ENCODE measurements at regions not wholly inside any gene's neighbourhood (a gene's known extent, or its start where the extent isn't known, plus 50 kb on each side); places are given as distances from the start of the nearest gene placed in this dataset.
A peak's percentile ranks its signal among the peaks of the same experiment; 100 is the strongest.
"Not testable (repeated sequence)": the region's sequence is repeated elsewhere in the genome, so short reads cannot be mapped to it uniquely, and the experiment has no call there.

- DNase-seq (ENCODE audit: low read depth, low spot score), result no peak
Observed at GRCh38 chr10:17538941-17539340, 78.2 kb downstream of the HACD1 start.

GRCh38 chr10:17537281-17537680 lies 79.9 kb downstream of the HACD1 start:
- DNase-seq (ENCODE audit: low read depth, low spot score), result peak; percentile 94
- peak overlapping the region; percentile 31 for H3K4me3 ChIP-seq (ENCODE audit: low read length)

More at GRCh38 chr10:17538941-17539340, 78.2 kb downstream of the HACD1 start:
- no peak overlapping the region for H3K4me3 ChIP-seq (ENCODE audit: low read length)

- H3K4me3 ChIP-seq (ENCODE audit: low read length), result no peak overlapping the region
- no peak for DNase-seq (ENCODE audit: low read depth, low spot score)
Observed at GRCh38 chr10:17536221-17536620, 81.0 kb downstream of the HACD1 start.

DNA sequence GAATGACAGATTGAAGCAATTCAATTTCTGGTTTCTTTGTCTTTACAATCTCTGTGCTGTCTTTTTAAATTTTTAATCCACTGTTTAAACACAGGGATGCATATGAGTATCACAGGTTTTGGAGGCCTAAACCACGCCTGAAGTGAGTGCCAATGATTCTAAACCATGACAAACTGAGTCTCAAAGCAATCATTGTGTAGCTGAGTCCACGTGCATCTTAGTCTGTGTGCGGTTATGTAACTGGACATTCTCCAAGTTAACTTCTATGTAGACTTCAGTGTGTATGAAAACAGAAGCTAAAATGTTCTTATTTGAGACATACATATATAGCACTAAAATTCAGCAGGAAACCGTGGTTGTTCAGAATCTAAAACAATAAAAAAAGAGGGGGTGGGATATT lies 79.3 kb upstream of the ST8SIA6 start:
- DNase-seq (ENCODE audit: low read depth, low spot score), result no peak
- no peak overlapping the region for H3K4me3 ChIP-seq (ENCODE audit: low read length)

DNA sequence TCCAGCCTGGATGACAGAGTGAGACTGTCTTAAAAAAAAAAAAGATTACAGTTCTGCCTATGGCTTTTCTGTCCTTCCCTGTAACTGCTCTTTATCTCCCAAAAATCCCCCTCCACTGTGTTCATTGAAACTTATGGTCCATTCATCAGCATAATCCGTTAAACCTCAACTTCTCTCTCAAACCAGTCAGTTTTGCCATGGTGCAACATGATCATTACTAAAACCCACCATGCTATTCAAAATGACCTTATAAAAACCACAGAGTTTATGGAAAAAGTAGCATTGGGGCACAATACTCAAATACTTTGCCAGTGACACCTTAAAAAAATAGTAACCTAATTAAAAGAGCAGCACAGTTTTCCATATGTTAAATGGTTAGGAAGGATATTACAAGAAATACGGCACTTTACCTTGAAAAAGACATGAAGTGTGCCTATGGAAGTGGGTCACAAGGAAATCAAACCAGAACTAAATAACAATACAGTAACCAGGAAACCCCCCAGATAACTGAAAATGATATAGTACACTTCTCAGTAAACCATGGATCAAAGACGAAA lies 74.0 kb upstream of the ST8SIA6 start:
- no peak overlapping the region for H3K4me3 ChIP-seq (ENCODE audit: low read length)
- DNase-seq (ENCODE audit: low read depth, low spot score), result no peak

- H3K4me3 ChIP-seq (ENCODE audit: low read length), result no peak overlapping the region
- DNase-seq (ENCODE audit: low read depth, low spot score), result no peak
Observed at GRCh38 chr10:17527514-17528146, 73.2 kb upstream of the ST8SIA6 start.

DNA sequence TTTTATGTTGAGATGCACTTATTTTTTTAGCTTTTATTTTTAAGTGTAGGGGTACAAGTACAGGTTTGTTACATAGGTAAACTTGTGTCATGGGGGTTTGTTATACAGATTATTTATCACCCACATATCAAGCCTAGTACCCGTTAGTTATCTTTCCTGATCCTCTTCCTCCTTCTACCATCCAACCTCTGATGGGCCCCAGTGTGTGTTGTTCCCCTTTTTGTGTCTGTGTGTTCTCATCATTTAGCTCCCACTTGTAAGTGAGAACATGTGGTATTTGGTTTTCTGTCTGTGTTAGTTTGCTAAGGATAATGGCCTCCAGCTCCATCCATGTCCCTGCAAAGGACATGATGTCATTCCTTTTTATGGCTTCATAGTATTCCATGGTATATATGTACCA lies 72.2 kb upstream of the ST8SIA6 start:
- not testable (repeated sequence) for H3K4me3 ChIP-seq (ENCODE audit: low read length); DNase-seq (ENCODE audit: low read depth, low spot score)

DNA sequence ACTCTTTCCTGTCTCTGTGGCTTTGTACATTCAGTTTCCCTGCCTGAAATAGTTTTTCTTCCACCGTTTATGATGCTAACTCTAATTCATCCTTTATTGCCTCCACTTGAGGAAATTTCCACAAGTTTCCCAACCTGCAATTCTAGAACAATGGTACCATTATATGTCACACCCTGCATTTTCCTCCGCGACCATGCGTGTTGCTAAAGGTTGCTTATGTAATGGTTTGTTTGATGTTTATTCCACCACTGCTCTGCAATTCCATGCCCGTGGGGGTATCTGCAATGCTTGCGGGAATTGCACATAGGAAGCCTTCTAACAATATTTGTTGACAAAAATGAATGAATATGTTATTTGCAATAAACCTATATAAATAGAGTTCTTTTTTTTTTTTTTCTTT lies 69.5 kb upstream of the ST8SIA6 start:
- DNase-seq (ENCODE audit: low read depth, low spot score), result no peak
- no peak overlapping the region for H3K4me3 ChIP-seq (ENCODE audit: low read length)

- H3K4me3 ChIP-seq (ENCODE audit: low read length), result no peak overlapping the region
- no peak for DNase-seq (ENCODE audit: low read depth, low spot score)
Observed at GRCh38 chr10:17523246-17523753, 68.9 kb upstream of the ST8SIA6 start.

- DNase-seq (ENCODE audit: low read depth, low spot score); H3K4me3 ChIP-seq (ENCODE audit: low read length): not testable (repeated sequence)
Observed at GRCh38 chr10:17522269-17522668, 67.9 kb upstream of the ST8SIA6 start.

DNA sequence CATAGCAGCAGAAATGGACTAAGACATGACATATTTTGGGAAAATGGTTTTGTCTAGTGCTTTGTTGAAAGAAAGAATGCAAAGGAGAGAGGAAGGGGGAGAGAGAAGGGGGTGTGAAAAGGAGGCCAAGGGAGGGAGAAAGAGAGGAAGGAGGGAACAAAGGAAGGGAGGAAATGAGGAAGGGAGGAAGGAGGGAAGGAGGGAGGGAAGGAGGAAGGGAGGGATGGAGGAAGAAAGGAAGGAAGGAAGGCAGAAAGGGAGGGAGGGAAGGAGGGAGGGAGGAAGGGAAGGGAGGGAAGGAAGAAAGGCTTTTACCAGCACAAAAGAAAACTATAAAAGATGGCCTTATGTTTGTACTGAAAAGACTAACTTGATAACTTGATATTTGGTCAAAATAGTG lies 65.1 kb upstream of the ST8SIA6 start:
- DNase-seq (ENCODE audit: low read depth, low spot score), result no peak
- H3K4me3 ChIP-seq (ENCODE audit: low read length), result no peak overlapping the region

GRCh38 chr10:17518338-17518737 lies 63.9 kb upstream of the ST8SIA6 start:
- DNase-seq (ENCODE audit: low read depth, low spot score), result no peak
- no peak overlapping the region for H3K4me3 ChIP-seq (ENCODE audit: low read length)

DNA sequence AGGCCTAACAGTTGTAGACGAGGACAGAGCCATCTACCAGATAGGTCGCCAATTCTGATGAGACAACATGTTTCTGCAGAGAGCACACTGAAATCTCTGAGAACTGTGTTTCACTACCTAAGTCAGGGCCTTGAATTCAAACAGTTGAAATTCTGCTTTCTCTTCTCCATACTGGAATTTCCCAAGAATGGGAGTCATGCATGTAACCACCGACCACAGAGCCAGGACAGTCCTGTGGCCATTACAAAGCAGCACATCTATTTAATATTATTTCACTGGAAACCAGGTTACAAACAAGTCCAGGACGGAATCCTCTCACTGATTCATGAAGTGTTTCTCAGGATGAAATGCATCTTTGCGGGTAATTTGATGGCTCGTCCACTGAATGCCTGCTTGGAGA lies 62.0 kb upstream of the ST8SIA6 start:
- H3K4me3 ChIP-seq (ENCODE audit: low read length), result no peak overlapping the region
- DNase-seq (ENCODE audit: low read depth, low spot score), result no peak

GRCh38 chr10:17512341-17513001 lies 58.1 kb upstream of the ST8SIA6 start:
- no peak for DNase-seq (ENCODE audit: low read depth, low spot score)
- H3K4me3 ChIP-seq (ENCODE audit: low read length), result no peak overlapping the region

DNA sequence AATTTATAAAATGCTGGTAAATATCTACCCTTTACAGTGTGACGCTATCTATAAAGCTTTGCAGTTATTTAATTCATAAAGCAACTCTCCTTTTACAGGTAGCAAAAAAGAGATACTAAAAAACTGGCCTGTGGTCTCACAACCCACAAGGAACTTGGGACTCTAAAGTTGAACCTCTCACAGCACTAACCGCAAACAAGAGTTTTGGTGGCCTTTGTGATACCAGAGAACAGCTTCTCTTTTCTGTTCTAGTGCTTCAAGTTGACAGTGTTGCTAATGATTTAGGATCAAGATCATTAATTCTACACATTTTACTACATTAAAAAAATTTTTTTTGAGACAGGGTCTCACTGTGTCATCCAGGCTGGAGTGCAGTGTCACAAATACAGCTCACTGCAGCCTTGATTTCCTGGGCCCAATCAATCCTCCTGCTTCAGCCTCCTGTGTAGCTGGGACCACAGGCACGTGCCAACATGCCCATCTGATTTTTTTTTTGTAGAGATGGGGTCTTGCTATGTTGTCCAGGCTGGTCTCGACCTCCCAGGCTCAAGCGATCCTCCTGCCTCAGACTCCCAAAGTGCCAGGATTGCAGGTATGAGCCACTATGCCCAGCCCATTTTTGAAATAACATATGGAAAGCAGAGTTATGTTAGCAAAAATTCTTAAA lies 56.0 kb upstream of the ST8SIA6 start:
- no peak for DNase-seq (ENCODE audit: low read depth, low spot score)
- H3K4me3 ChIP-seq (ENCODE audit: low read length), result no peak overlapping the region

DNA sequence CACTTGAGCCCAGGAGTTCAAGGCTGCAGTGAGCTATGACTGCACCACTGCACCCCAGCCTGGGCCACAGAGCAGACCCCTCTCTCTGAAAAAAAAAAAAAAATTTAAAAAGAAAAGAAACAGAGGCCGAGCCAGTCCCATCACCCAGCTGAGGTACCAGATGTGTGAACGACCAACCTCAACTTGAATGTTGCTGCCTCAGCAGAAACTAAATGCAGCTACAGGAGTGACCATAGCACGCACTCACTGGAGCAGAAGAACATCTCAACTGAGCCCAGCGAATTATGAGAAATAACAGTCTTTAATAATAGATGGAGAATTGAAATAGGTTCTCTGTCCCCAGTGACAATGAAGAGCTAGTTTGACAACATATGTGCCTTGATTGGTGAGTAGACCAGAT lies 53.1 kb upstream of the ST8SIA6 start:
- no peak for DNase-seq (ENCODE audit: low read depth, low spot score)
- H3K4me3 ChIP-seq (ENCODE audit: low read length), result no peak overlapping the region

DNA sequence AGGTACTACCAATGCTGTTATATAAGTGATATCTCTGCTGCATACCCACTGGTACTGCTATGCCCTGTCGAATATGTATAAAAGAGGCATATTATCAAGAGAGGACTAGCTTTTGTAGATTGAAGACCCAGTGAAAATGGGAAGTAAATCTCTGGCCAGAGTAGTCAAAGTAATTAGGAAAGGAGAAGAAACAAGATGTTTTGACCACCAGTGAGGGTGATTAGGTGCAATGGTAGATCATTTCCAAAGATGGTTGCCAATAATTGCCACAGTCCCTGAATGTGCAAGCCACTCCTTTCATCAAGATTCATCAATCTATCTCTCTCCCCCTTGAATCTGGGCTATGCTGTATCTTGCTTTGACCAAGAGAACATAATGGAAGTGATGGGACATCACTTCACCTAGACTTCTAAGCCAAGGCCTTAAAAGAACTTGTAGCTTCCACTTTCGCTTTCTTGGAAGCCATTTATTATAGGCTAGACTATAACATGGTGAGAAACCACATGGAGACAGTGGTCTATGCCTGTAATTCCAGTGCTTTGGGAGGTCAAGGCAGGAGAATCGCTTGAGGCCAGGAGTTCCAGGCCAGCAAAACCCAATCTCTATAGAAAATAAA lies 52.6 kb upstream of the ST8SIA6 start:
- no peak for DNase-seq (ENCODE audit: low read depth, low spot score)
- no peak overlapping the region for H3K4me3 ChIP-seq (ENCODE audit: low read length)

DNA sequence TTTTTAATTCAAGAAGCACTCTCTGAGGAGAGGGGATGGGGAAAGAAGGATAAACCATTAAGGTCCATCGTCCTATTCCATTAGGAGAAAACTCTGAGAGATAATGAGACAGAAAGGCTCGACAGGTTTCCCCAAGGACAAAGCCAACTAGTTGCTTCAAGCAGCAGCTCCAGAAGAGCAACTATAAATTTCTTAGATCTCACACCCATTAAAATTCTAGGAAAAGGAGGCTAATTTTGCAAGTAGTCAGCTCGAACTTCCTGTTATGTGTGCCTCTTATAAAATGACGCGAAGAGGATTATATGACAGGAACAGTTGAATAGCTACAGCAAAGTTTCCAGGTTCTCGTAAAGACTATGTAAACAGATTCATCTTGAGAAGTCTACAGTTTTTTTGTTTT lies 52.0 kb upstream of the ST8SIA6 start:
- DNase-seq (ENCODE audit: low read depth, low spot score), result no peak
- no peak overlapping the region for H3K4me3 ChIP-seq (ENCODE audit: low read length)

- H3K4me3 ChIP-seq (ENCODE audit: low read length), result no peak overlapping the region
- DNase-seq (ENCODE audit: low read depth, low spot score), result no peak
Observed at GRCh38 chr10:17504547-17505245, 50.3 kb upstream of the ST8SIA6 start.
